Sciatic nerve (tissue), 2 donors: ENCODE measurements at regions not wholly inside any gene's neighbourhood (a gene's known extent, or its start where the extent isn't known, plus 50 kb on each side); places are given as distances from the start of the nearest gene placed in this dataset.

Experiments
- ATAC-seq: fragments of 200-7000 bp; cut with Tn5 transposase; one replicate; pipeline ENCODE4 v1.9.1; 2020; ENCODE audit warnings: mild to moderate bottlenecking, moderate library complexity
- DNase-seq: peaks from one replicate; pipeline ENCODE4 v3.0.0-alpha.2; 2020; ENCODE audit warnings: low spot score
- intact Hi-C: fragments of 100-400 bp; cut with DNase I; formaldehyde crosslinking; loops from one replicate; pipeline ENCODE4 v1.14.2; 2022
- donor health status: DM: no; HTN: no; CAD: no.
- donor health status: DM: no; HTN: no; CAD: no.

GRCh38 chr1:90561911-90562310 lies 155.2 kb downstream of the BARHL2 start:
- ATAC-seq: no peak
- intact Hi-C loops: no loop called here
- no peak for DNase-seq

- ATAC-seq (no peak), DNase-seq (no peak)
- intact Hi-C loops: no loop called here
Observed at GRCh38 chr1:90561103-90561783, 155.9 kb downstream of the BARHL2 start.

GRCh38 chr1:90558754-90559378 lies 158.2 kb downstream of the BARHL2 start:
- intact Hi-C loops: no loop called here
- DNase-seq (no peak), ATAC-seq (no peak)

GRCh38 chr1:90558126-90558525 lies 159.0 kb downstream of the BARHL2 start:
- no peak for DNase-seq
- intact Hi-C loops: no loop called here
- no peak for ATAC-seq

- intact Hi-C loops: no loop called here
- ATAC-seq (no peak), DNase-seq (no peak)
Observed at GRCh38 chr1:90557706-90558105, 159.4 kb downstream of the BARHL2 start.

- ATAC-seq: no peak
- intact Hi-C loops: no loop called here
- DNase-seq: no peak
Observed at GRCh38 chr1:90550626-90551406, 166.3 kb downstream of the BARHL2 start.

- intact Hi-C loops: no loop called here
- ATAC-seq: no peak
- DNase-seq: no peak
Observed at GRCh38 chr1:90544356-90544755, 172.7 kb downstream of the BARHL2 start.

GRCh38 chr1:90537606-90538362 lies 179.3 kb downstream of the BARHL2 start:
- ATAC-seq (no peak), DNase-seq (no peak)
- intact Hi-C loops: no loop called here

GRCh38 chr1:90534663-90535295 lies 182.3 kb downstream of the BARHL2 start:
- ATAC-seq (no peak), DNase-seq (no peak)
- intact Hi-C loops: no loop called here

GRCh38 chr1:90534116-90534515 lies 183.0 kb downstream of the BARHL2 start:
- DNase-seq (no peak), ATAC-seq (no peak)
- intact Hi-C loops: no loop called here

GRCh38 chr1:90526954-90527353 lies 190.1 kb downstream of the BARHL2 start:
- DNase-seq: no peak
- ATAC-seq: no peak
- intact Hi-C loops: no loop called here

GRCh38 chr1:90522432-90522831 lies 194.7 kb downstream of the BARHL2 start:
- intact Hi-C loops: no loop called here
- no peak for DNase-seq
- no peak for ATAC-seq

GRCh38 chr1:90513956-90514355 lies 203.1 kb downstream of the BARHL2 start:
- ATAC-seq (no peak), DNase-seq (no peak)
- intact Hi-C loops: no loop called here

GRCh38 chr1:90512441-90512840 lies 204.7 kb downstream of the BARHL2 start:
- intact Hi-C loops: no loop called here
- ATAC-seq (no peak), DNase-seq (no peak)

GRCh38 chr1:90510143-90510542 lies 207.0 kb downstream of the BARHL2 start:
- ATAC-seq (no peak), DNase-seq (no peak)
- intact Hi-C loops: no loop called here

- intact Hi-C loops: no loop called here
- no peak for DNase-seq
- no peak for ATAC-seq
Observed at GRCh38 chr1:90509225-90510048, 207.7 kb downstream of the BARHL2 start.

GRCh38 chr1:90508376-90509167 lies 208.5 kb downstream of the BARHL2 start:
- intact Hi-C loops: no loop called here
- DNase-seq (no peak), ATAC-seq (peak; percentile 26)

GRCh38 chr1:90507173-90507572 lies 209.9 kb downstream of the BARHL2 start:
- ATAC-seq (no peak), DNase-seq (no peak)
- intact Hi-C loops: no loop called here
